Neural cell (in vitro differentiated cells): ENCODE measurements at regions not wholly inside any gene's neighbourhood (a gene's known extent, or its start where the extent isn't known, plus 50 kb on each side); places are given as distances from the start of the nearest gene placed in this dataset.

Experiments
- CTCF ChIP-seq: fragments of 450-650 bp; IDR thresholded peaks from 2 replicates; pipeline ENCODE4 v1.5.1; 2014; ENCODE audit warnings: antibody characterized with exemption, mild to moderate bottlenecking, moderate library complexity; ENCODE audit not compliant: poor library complexity, severe bottlenecking
- EP300 ChIP-seq: fragments of 450-650 bp; conservative IDR thresholded peaks from 2 replicates; pipeline ENCODE4 v1.6.1; 2014; ENCODE audit warnings: antibody characterized with exemption, mild to moderate bottlenecking, moderate library complexity; ENCODE audit not compliant: poor library complexity, severe bottlenecking
- REST ChIP-seq: IDR thresholded peaks from 2 replicates; pipeline ENCODE4 v1.6.1; 2012; ENCODE audit warnings: borderline replicate concordance

GRCh38 chr12:113581342-113581741 lies 109.7 kb upstream of the LHX5 start:
- TF ChIP-seq CTCF (no peak), REST (no peak), EP300 (no peak)
